ENCODE measurements at regions not wholly inside any gene's neighbourhood (a gene's known extent, or its start where the extent isn't known, plus 50 kb on each side); places are given as distances from the start of the nearest gene placed in this dataset.

DNA sequence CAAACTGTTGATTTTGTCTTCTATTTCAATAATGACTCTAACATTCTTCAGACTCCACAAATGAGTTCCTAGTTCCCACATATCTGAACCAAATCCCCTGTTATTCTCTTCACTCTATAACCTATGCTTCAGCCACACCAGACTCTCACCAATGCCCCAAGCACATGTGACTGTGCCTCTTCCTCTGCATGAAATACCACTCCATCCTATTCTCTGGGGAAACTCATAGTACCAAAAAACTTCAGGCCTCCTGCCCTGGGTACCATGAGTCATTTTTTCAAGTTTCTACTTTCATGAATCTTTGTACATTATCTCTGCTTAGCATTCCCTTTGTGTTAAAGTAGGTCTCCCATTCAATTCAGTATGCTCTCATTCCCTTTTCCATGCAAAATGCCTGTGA, 353.2 kb downstream of the ZEB2 start:
- Histone ChIP-seq H3K9me3 (ENCODE audit: low read length) (no peaks in the 10 kb centered on the region), H3K4me1 (ENCODE audit: insufficient read depth, low read length) (no peaks in the 10 kb centered on the region), H3K27ac (ENCODE audit: low read depth, low read length) (no peak overlapping the region), H3K27me3 (ENCODE audit: control insufficient read depth in 1 of 2, insufficient read depth in 2 of 2, low read length in 2 of 2) (no peaks in the 10 kb centered on the region), H3K9ac (ENCODE audit: low read length) (no peak overlapping the region), H3K36me3 (ENCODE audit: insufficient read depth, low read length) (no peaks in the 10 kb centered on the region), H3K4me3 (ENCODE audit: low read depth in 1 of 2, low read length in 2 of 2) (no peak overlapping the region)

DNA sequence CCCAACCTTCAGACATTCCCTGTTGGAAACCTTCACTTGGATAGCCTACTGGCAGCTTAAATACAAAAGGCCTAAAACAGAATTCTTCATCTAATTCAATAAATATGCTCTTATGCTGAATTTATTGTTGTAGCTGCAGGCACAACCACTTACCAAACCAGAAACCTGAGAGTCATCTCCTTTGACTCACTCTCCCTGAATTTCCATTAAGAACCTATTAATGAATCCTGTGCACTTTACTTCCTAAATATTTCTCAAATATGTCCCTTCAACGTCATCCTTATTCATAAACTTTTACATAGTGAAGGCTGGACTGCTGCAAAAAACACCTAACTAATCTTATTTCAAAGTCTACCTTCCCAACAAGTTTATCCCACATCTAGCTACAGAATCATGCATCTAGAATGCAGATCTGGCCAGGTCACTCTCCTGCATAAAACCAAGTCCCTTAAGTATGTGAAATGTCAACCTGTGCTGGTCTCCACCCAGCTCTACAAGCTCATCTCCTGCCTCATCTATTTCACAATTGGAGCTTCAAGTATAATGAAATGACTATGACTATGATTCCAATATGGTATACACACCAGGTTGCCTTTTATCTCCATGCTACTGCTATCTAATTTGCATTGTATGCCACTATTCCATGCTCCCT, 354.2 kb downstream of the ZEB2 start:
- Histone ChIP-seq H3K27ac (ENCODE audit: low read depth, low read length) (no peak overlapping the region), H3K27me3 (ENCODE audit: control insufficient read depth in 1 of 2, insufficient read depth in 2 of 2, low read length in 2 of 2) (no peaks in the 10 kb centered on the region), H3K4me3 (ENCODE audit: low read depth in 1 of 2, low read length in 2 of 2) (no peak overlapping the region), H3K9ac (ENCODE audit: low read length) (no peak overlapping the region), H3K4me1 (ENCODE audit: insufficient read depth, low read length) (no peaks in the 10 kb centered on the region), H3K9me3 (ENCODE audit: low read length) (no peaks in the 10 kb centered on the region), H3K36me3 (ENCODE audit: insufficient read depth, low read length) (no peaks in the 10 kb centered on the region)

DNA sequence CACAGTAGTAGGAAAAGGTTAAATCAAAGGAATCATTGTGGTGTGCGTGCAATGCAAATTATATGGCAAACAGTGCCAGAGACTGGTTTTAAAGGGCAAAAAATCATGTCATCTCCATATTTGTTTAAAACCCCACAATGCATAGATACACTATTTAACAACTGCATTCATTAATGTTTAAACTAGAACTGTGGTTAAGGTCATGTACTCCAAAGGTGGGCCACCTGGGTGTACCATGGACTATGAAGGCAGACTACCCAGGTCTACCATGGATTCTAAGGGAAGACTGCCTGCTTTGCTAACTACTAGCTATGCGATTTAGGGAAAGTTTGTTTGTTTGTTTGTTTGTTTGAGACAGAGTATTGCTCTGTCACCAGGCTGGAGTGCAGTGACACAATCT, 356.3 kb downstream of the ZEB2 start:
- Histone ChIP-seq H3K27me3 (ENCODE audit: control insufficient read depth in 1 of 2, insufficient read depth in 2 of 2, low read length in 2 of 2) (no peaks in the 10 kb centered on the region), H3K9ac (ENCODE audit: low read length) (no peak overlapping the region), H3K27ac (ENCODE audit: low read depth, low read length) (no peak overlapping the region)

DNA sequence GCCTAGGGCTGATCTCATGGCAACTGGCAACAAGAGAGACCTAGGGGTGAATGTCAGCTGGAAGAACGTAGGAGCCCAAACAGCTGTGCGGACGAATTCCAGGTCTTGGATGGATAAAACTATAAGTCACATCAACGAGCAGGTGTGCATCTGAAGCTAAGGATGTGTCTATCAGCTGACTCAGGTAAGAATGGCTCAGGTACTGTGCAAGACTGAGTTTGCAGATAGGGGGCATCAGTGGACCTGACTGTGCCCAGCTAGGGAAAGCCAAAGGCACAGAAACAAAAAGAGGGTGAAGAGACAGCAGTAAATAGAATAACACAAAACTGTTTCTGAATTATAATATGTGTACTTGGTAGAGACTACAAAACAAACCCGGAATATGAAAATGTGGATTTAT, 357.3 kb downstream of the ZEB2 start:
- no peak overlapping the region for H3K4me3 ChIP-seq (ENCODE audit: low read depth in 1 of 2, low read length in 2 of 2)
- no peaks in the 10 kb centered on the region for H3K9me3 ChIP-seq (ENCODE audit: low read length)
- no peaks in the 10 kb centered on the region for H3K27me3 ChIP-seq (ENCODE audit: control insufficient read depth in 1 of 2, insufficient read depth in 2 of 2, low read length in 2 of 2)
- no peaks in the 10 kb centered on the region for H3K36me3 ChIP-seq (ENCODE audit: insufficient read depth, low read length)
- H3K4me1 ChIP-seq (ENCODE audit: insufficient read depth, low read length), result no peaks in the 10 kb centered on the region
- H3K27ac ChIP-seq (ENCODE audit: low read depth, low read length), result no peak overlapping the region
- no peak overlapping the region for H3K9ac ChIP-seq (ENCODE audit: low read length)

More for the DNA sequence above, 356.3 kb downstream of the ZEB2 start:
- Histone ChIP-seq H3K36me3 (ENCODE audit: insufficient read depth, low read length) (no peaks in the 10 kb centered on the region), H3K9me3 (ENCODE audit: low read length) (no peaks in the 10 kb centered on the region), H3K4me1 (ENCODE audit: insufficient read depth, low read length) (no peaks in the 10 kb centered on the region), H3K4me3 (ENCODE audit: low read depth in 1 of 2, low read length in 2 of 2) (no peak overlapping the region)

DNA sequence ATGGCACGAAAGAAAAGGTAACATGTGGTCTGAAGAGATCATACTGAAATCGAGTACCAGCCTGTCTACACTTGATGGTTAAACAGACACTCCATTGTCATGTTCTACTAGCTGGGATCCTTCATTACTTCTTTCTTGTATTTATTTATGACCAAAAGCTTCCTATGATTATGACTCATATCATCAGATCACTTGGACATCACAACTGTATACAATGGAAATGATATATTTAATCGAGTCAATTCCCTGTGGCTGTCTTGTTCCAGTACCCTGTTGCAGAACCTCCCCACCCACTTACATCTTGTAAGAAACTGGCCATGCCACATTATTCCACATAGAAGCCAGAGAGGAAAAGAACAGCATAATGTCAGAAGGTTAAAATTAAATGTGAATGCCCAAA, 358.9 kb downstream of the ZEB2 start:
- no peak overlapping the region for H3K4me3 ChIP-seq (ENCODE audit: low read depth in 1 of 2, low read length in 2 of 2)

DNA sequence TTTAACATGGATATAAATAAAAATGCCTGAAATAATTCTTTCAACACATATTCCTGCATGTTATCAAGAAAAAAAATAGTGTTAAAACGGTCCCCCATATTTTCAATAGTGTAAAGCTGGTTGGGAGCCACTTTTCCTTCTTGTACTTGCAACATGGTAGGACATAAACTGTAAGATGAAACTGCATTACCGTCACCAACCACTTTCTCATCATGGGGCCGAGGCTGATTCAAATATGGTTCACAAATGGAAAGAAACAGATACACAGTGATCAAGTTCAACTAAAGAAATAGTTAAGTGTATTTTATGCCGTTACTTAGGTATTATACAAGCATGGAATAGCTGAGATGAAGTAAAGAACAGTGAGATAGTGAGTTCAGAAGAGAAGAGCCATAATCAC, 360.7 kb downstream of the ZEB2 start:
- Histone ChIP-seq H3K4me1 (ENCODE audit: insufficient read depth, low read length) (no peaks in the 10 kb centered on the region), H3K36me3 (ENCODE audit: insufficient read depth, low read length) (no peaks in the 10 kb centered on the region), H3K27ac (ENCODE audit: low read depth, low read length) (no peak overlapping the region), H3K9ac (ENCODE audit: low read length) (no peak overlapping the region), H3K9me3 (ENCODE audit: low read length) (no peaks in the 10 kb centered on the region), H3K27me3 (ENCODE audit: control insufficient read depth in 1 of 2, insufficient read depth in 2 of 2, low read length in 2 of 2) (no peaks in the 10 kb centered on the region), H3K4me3 (ENCODE audit: low read depth in 1 of 2, low read length in 2 of 2) (no peak overlapping the region)

More for the DNA sequence above, 358.9 kb downstream of the ZEB2 start:
- Histone ChIP-seq H3K9me3 (ENCODE audit: low read length) (no peaks in the 10 kb centered on the region), H3K9ac (ENCODE audit: low read length) (no peak overlapping the region), H3K4me1 (ENCODE audit: insufficient read depth, low read length) (no peaks in the 10 kb centered on the region), H3K27ac (ENCODE audit: low read depth, low read length) (no peak overlapping the region), H3K27me3 (ENCODE audit: control insufficient read depth in 1 of 2, insufficient read depth in 2 of 2, low read length in 2 of 2) (no peaks in the 10 kb centered on the region), H3K36me3 (ENCODE audit: insufficient read depth, low read length) (no peaks in the 10 kb centered on the region)

DNA sequence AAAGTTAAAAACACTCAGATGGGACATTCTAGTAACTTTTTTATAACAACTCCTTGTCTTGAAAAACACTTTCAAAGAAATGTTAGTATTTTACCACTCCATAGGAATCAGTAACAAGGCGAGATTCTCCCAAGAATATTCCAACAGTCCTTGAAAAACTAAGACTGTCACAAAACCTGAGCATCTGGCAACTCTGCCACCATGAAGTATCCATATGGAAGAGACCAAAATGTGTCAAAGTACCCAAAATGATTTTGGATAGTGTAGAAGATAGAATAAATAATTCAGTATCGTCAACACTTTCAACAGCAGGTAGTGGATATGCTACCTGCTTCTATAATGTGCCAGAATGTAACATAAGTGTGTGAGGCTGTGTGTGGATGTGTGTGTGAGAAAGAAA, 361.8 kb downstream of the ZEB2 start:
- Histone ChIP-seq H3K9ac (ENCODE audit: low read length) (no peak overlapping the region), H3K36me3 (ENCODE audit: insufficient read depth, low read length) (no peaks in the 10 kb centered on the region), H3K4me1 (ENCODE audit: insufficient read depth, low read length) (no peaks in the 10 kb centered on the region), H3K4me3 (ENCODE audit: low read depth in 1 of 2, low read length in 2 of 2) (no peak overlapping the region), H3K27ac (ENCODE audit: low read depth, low read length) (no peak overlapping the region), H3K27me3 (ENCODE audit: control insufficient read depth in 1 of 2, insufficient read depth in 2 of 2, low read length in 2 of 2) (no peaks in the 10 kb centered on the region), H3K9me3 (ENCODE audit: low read length) (no peaks in the 10 kb centered on the region)

DNA sequence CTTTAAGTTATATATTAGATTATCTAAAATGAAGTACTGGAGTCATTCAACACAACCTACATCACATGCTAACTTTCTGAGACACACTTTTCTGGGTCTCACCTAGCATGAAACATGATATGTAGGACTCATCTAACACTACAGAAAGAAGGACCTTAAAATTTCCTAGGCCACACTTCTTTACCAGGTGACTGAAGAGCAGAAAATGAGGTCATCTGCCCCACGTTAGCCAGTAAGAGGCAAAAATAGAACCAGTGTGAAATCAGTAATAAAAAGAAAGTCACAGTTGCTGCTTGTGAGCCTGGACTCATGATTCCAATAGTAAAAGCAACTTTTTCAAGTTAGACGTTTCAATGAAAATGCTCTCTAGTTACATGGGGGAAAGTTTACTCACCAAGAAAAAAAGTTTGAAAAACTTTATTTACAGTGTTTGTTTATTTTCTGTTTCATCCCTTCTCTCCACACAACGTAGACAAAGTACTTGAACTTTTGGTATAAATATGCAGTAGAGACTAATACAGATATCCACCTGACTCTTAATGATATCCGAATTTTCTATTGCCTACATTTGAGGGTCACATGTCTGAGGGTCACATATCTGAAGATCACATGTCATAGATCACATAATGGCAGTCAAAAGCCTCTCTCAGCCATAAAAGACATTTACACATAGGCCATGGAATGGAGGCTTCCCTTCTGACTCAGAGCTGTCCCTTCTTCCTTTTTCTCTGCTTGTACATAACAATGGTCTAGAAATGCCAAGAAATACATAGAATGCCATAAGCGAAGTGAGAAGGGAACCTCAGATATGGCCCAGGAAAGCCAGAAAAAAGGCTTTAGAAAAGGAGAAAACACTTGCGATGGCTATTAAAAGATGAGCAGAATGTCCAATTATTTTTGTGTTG, 362.9 kb downstream of the ZEB2 start:
- Histone ChIP-seq H3K36me3 (ENCODE audit: insufficient read depth, low read length) (no peaks in the 10 kb centered on the region), H3K4me1 (ENCODE audit: insufficient read depth, low read length) (no peaks in the 10 kb centered on the region), H3K27ac (ENCODE audit: low read depth, low read length) (no peak overlapping the region), H3K9me3 (ENCODE audit: low read length) (no peaks in the 10 kb centered on the region), H3K4me3 (ENCODE audit: low read depth in 1 of 2, low read length in 2 of 2) (no peak overlapping the region), H3K9ac (ENCODE audit: low read length) (no peak overlapping the region), H3K27me3 (ENCODE audit: control insufficient read depth in 1 of 2, insufficient read depth in 2 of 2, low read length in 2 of 2) (no peaks in the 10 kb centered on the region)

DNA sequence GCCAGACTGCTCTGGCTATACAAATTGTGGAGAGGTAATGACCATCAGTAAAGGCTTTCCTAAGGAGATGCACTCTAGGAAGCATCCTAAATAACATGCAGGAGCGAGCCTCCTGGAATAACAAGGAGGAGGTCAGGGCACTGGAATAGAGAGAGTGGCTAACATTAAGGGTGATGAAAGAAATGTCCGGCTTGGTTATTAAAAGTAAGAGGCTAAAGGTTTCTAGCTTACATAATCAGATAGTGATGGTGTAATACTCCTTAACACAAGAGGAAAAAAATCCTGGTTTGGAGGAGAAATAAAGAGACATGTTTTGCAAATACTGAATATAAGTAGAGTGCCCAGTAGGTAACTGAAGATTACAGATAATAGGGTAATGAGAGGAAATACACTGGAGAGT, 365.7 kb downstream of the ZEB2 start:
- no peaks in the 10 kb centered on the region for H3K9me3 ChIP-seq (ENCODE audit: low read length)
- no peaks in the 10 kb centered on the region for H3K36me3 ChIP-seq (ENCODE audit: insufficient read depth, low read length)
- H3K4me1 ChIP-seq (ENCODE audit: insufficient read depth, low read length), result no peaks in the 10 kb centered on the region
- H3K27me3 ChIP-seq (ENCODE audit: control insufficient read depth in 1 of 2, insufficient read depth in 2 of 2, low read length in 2 of 2), result no peaks in the 10 kb centered on the region
- H3K9ac ChIP-seq (ENCODE audit: low read length), result no peak overlapping the region
- no peak overlapping the region for H3K27ac ChIP-seq (ENCODE audit: low read depth, low read length)
- H3K4me3 ChIP-seq (ENCODE audit: low read depth in 1 of 2, low read length in 2 of 2), result no peak overlapping the region

DNA sequence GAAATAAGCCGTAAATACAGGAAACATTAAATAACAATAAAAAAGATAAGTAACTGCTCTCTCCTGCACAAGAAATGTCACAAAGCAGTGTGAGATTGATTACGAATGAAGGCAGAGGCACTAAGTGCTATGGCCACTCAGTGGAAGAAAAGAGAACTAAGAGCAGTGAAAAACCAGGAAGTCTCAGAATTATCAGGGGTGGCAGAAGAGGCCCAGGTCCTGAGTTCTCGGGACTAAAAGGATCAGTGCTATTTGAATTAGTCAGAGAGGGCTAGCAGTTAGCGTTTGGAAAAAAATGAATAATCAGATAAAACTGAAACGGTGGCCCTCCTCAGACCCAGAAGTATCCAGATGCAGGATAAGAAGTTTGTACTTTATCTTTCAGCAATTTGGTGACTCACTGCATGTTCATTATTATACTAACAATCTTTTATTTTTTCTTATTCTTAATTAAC, 367.1 kb downstream of the ZEB2 start:
- no peaks in the 10 kb centered on the region for H3K4me1 ChIP-seq (ENCODE audit: insufficient read depth, low read length)
- H3K9me3 ChIP-seq (ENCODE audit: low read length), result no peaks in the 10 kb centered on the region
- no peak overlapping the region for H3K27ac ChIP-seq (ENCODE audit: low read depth, low read length)
- no peaks in the 10 kb centered on the region for H3K27me3 ChIP-seq (ENCODE audit: control insufficient read depth in 1 of 2, insufficient read depth in 2 of 2, low read length in 2 of 2)
- no peak overlapping the region for H3K9ac ChIP-seq (ENCODE audit: low read length)
- H3K4me3 ChIP-seq (ENCODE audit: low read depth in 1 of 2, low read length in 2 of 2), result no peak overlapping the region
- no peaks in the 10 kb centered on the region for H3K36me3 ChIP-seq (ENCODE audit: insufficient read depth, low read length)

DNA sequence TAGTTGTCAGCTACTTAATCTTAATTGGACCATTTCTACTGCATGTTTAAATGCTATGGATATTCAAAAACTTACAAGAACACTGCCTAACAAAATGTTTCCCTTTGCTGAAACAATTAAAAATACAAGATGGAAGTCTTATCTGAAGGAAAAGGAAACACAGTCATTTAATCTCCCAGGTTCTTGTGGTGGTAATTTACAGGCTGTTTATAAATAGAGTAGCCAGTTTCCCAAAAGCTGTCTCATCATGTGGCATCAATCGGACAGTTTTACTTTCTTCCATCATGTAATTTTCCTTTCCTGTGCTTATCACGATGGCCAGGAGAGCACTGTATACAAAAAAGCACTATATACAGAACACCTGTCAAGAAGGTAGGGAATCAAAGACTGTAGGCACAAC, 368.1 kb downstream of the ZEB2 start:
- Histone ChIP-seq H3K27me3 (ENCODE audit: control insufficient read depth in 1 of 2, insufficient read depth in 2 of 2, low read length in 2 of 2) (no peaks in the 10 kb centered on the region), H3K36me3 (ENCODE audit: insufficient read depth, low read length) (no peaks in the 10 kb centered on the region), H3K4me1 (ENCODE audit: insufficient read depth, low read length) (no peaks in the 10 kb centered on the region), H3K9ac (ENCODE audit: low read length) (no peak overlapping the region), H3K4me3 (ENCODE audit: low read depth in 1 of 2, low read length in 2 of 2) (no peak overlapping the region), H3K9me3 (ENCODE audit: low read length) (no peaks in the 10 kb centered on the region), H3K27ac (ENCODE audit: low read depth, low read length) (no peak overlapping the region)

All from muscle layer of colon (tissue), 2 donors.